ENCODE measurements at regions not wholly inside any gene's neighbourhood (a gene's known extent, or its start where the extent isn't known, plus 50 kb on each side); places are given as distances from the start of the nearest gene placed in this dataset.

DNA sequence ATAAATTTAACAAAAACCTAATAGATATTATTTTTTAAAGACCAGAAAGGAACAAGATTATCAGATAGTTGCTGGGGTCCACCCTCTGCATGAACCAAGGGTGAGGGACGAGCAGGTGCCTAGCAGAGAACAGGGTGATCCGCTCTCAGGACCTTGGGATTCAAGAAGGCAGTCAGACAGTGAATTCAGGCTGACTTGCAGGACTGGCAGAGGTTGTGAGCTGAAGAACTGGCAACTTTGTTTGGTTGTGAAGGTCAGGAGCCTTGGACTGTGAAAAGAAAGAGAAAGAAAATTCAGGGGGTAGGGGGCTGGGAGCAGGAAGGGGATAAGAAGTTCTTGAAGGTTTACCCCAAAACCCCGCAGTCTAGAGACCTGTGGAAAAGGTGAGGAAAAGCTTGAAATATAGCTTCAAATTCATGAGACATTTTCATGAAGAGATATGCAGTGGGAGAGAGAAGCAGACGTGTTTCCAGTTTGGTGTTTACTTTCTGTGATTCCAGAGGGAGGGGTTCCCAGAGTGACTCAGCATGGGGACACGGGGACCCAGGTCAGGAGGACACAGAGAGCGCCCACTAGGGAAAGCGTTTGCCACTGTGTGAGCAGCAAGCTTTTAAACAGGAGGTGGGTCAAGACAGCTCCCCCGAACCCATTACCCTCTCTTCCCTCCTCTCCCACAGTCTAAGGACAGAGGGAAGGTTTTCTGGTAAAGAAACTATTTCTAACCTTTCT is 217.2 kb upstream of the UMPS start:
- ChIA-PET POLR2A (no interaction called here), CTCF (interaction anchor here in 1 of 2 donors (0.6 kb wide), 1 partner anchor 38 kb away, joined by 3 read pairs; no protein-coding TSS in a partner anchor)
- no peak overlapping the region for H3K4me3 Mint-ChIP-seq
- WGBS (ENCODE audit: insufficient coverage), result 59% methylated on average over 4 of the region's 8 CpGs
- Histone ChIP-seq H3K36me3 (ENCODE audit: control insufficient read depth in 2 of 2, extremely low read depth in 1 of 2, insufficient read depth in 1 of 2, low read length in 1 of 2) (no peaks in the 10 kb centered on the region), H3K9me3 (no peaks in the 10 kb centered on the region), H3K4me1 (ENCODE audit: control insufficient read depth in 1 of 2, extremely low read depth in 1 of 2, insufficient read depth in 2 of 2, low read length in 2 of 2) (no peaks in the 10 kb centered on the region), H3K27me3 (replicated peaks in 1 of 2; ENCODE audit: control insufficient read depth in 2 of 2, extremely low read depth in 1 of 2, insufficient read depth in 2 of 2, low read length in 1 of 2) (peaks cover 0 to 6% of the 10 kb centered on the region in 2 experiments), H3K4me3 (ENCODE audit: control insufficient read depth in 1 of 2, extremely low read depth in 1 of 2, low read length in 1 of 2) (no peak overlapping the region), H3K27ac (ENCODE audit: low read length) (no peak overlapping the region)
- H3K27me3 Mint-ChIP-seq, result peaks cover 26 to 34% of the 10 kb centered on the region in 2 donors
- no peak overlapping the region for H3K27ac Mint-ChIP-seq
- no peaks in the 10 kb centered on the region for H3K36me3 Mint-ChIP-seq
- DNase-seq (no peak), ATAC-seq (replicated peaks in 1 of 4) (no peak)
- H3K9me3 Mint-ChIP-seq, result no peaks in the 10 kb centered on the region
- no peaks in the 10 kb centered on the region for H3K4me1 Mint-ChIP-seq

GRCh38 chr3:124513610-124513997 is 216.6 kb upstream of the UMPS start:
- ChIA-PET POLR2A (no interaction called here), CTCF (no interaction called here)
- H3K36me3 Mint-ChIP-seq, result no peaks in the 10 kb centered on the region
- WGBS (ENCODE audit: insufficient coverage), result 82% methylated on average over 2 of the region's 4 CpGs
- no peaks in the 10 kb centered on the region for H3K9me3 ChIP-seq
- no peak for ATAC-seq (replicated peaks in 1 of 4)
- no peaks in the 10 kb centered on the region for H3K9me3 Mint-ChIP-seq
- peaks cover 26 to 36% of the 10 kb centered on the region in 2 donors for H3K27me3 Mint-ChIP-seq
- H3K27me3 ChIP-seq (replicated peaks in 1 of 2; ENCODE audit: control insufficient read depth in 2 of 2, extremely low read depth in 1 of 2, insufficient read depth in 2 of 2, low read length in 1 of 2), result peaks cover 0 to 11% of the 10 kb centered on the region in 2 experiments
- DNase-seq, result no peak
- H3K27ac Mint-ChIP-seq, result no peak overlapping the region
- no peak overlapping the region for H3K27ac ChIP-seq (ENCODE audit: low read length)
- H3K36me3 ChIP-seq (ENCODE audit: control insufficient read depth in 2 of 2, extremely low read depth in 1 of 2, insufficient read depth in 1 of 2, low read length in 1 of 2), result no peaks in the 10 kb centered on the region
- H3K4me1 ChIP-seq (ENCODE audit: control insufficient read depth in 1 of 2, extremely low read depth in 1 of 2, insufficient read depth in 2 of 2, low read length in 2 of 2), result no peaks in the 10 kb centered on the region
- no peak overlapping the region for H3K4me3 ChIP-seq (ENCODE audit: control insufficient read depth in 1 of 2, extremely low read depth in 1 of 2, low read length in 1 of 2)
- no peak overlapping the region for H3K4me3 Mint-ChIP-seq
- no peaks in the 10 kb centered on the region for H3K4me1 Mint-ChIP-seq

GRCh38 chr3:124514683-124515082 is 215.6 kb upstream of the UMPS start:
- DNase-seq, result no peak
- CTCF ChIA-PET, result no interaction called here
- POLR2A ChIA-PET, result no interaction called here
- Mint-ChIP-seq H3K4me1 (no peaks in the 10 kb centered on the region), H3K36me3 (no peaks in the 10 kb centered on the region), H3K9me3 (no peaks in the 10 kb centered on the region), H3K27ac (no peak overlapping the region), H3K27me3 (peaks cover 28 to 43% of the 10 kb centered on the region in 2 donors), H3K4me3 (no peak overlapping the region)
- no CpG with 5 or more reads among the region's 2 CpGs for WGBS (ENCODE audit: insufficient coverage)
- no peaks in the 10 kb centered on the region for H3K36me3 ChIP-seq (ENCODE audit: control insufficient read depth in 2 of 2, extremely low read depth in 1 of 2, insufficient read depth in 1 of 2, low read length in 1 of 2)
- H3K27ac ChIP-seq (ENCODE audit: low read length), result no peak overlapping the region
- peaks cover 0 to 11% of the 10 kb centered on the region in 2 experiments for H3K27me3 ChIP-seq (replicated peaks in 1 of 2; ENCODE audit: control insufficient read depth in 2 of 2, extremely low read depth in 1 of 2, insufficient read depth in 2 of 2, low read length in 1 of 2)
- no peak for ATAC-seq (replicated peaks in 1 of 4)
- no peaks in the 10 kb centered on the region for H3K9me3 ChIP-seq
- no peak overlapping the region for H3K4me3 ChIP-seq (ENCODE audit: control insufficient read depth in 1 of 2, extremely low read depth in 1 of 2, low read length in 1 of 2)
- H3K4me1 ChIP-seq (ENCODE audit: control insufficient read depth in 1 of 2, extremely low read depth in 1 of 2, insufficient read depth in 2 of 2, low read length in 2 of 2), result no peaks in the 10 kb centered on the region

DNA sequence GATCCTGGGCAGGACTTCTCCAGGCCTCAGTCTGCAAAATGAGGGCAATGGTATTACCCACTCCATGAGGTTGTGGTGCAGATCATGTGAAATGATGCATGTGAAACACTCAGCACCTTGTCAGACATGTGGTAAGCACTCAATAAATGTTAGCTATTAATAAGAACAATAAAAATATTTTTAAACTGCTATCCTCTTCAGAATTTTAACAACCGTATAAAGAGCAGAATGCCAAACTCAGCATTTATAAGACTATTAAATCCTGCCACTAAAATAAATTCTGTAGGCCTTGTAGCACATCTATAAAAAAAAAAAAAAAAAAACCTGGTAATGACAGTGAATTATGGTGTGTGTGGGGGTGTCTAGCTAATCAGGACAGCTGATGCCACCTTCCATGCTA is 213.9 kb upstream of the UMPS start:
- ChIA-PET POLR2A (no interaction called here), CTCF (interaction anchor here in 1 of 2 donors (0.7 kb wide), 1 partner anchor 41 kb away, joined by 5 read pairs; no protein-coding TSS in a partner anchor)
- Histone ChIP-seq H3K4me3 (ENCODE audit: control insufficient read depth in 1 of 2, extremely low read depth in 1 of 2, low read length in 1 of 2) (no peak overlapping the region), H3K27me3 (replicated peaks in 1 of 2; ENCODE audit: control insufficient read depth in 2 of 2, extremely low read depth in 1 of 2, insufficient read depth in 2 of 2, low read length in 1 of 2) (peaks cover 0 to 10% of the 10 kb centered on the region in 2 experiments), H3K27ac (ENCODE audit: low read length) (no peak overlapping the region), H3K4me1 (ENCODE audit: control insufficient read depth in 1 of 2, extremely low read depth in 1 of 2, insufficient read depth in 2 of 2, low read length in 2 of 2) (no peaks in the 10 kb centered on the region), H3K9me3 (no peaks in the 10 kb centered on the region), H3K36me3 (ENCODE audit: control insufficient read depth in 2 of 2, extremely low read depth in 1 of 2, insufficient read depth in 1 of 2, low read length in 1 of 2) (no peaks in the 10 kb centered on the region)
- DNase-seq (no peak), ATAC-seq (replicated peaks in 1 of 4) (no peak)
- Mint-ChIP-seq H3K27me3 (peaks cover 22 to 41% of the 10 kb centered on the region in 2 donors), H3K27ac (no peak overlapping the region), H3K36me3 (no peaks in the 10 kb centered on the region), H3K9me3 (no peaks in the 10 kb centered on the region), H3K4me3 (no peak overlapping the region), H3K4me1 (no peaks in the 10 kb centered on the region)
- WGBS (ENCODE audit: insufficient coverage), result no CpG with 5 or more reads among the region's 1 CpG

- Mint-ChIP-seq H3K4me1 (no peaks in the 10 kb centered on the region), H3K9me3 (no peaks in the 10 kb centered on the region), H3K36me3 (no peaks in the 10 kb centered on the region), H3K27me3 (peaks cover 16 to 33% of the 10 kb centered on the region in 2 donors), H3K4me3 (no peak overlapping the region), H3K27ac (no peak overlapping the region)
- WGBS (ENCODE audit: insufficient coverage), result no CpG with 5 or more reads among the region's 2 CpGs
- Histone ChIP-seq H3K9me3 (no peaks in the 10 kb centered on the region), H3K4me3 (ENCODE audit: control insufficient read depth in 1 of 2, extremely low read depth in 1 of 2, low read length in 1 of 2) (no peak overlapping the region), H3K36me3 (ENCODE audit: control insufficient read depth in 2 of 2, extremely low read depth in 1 of 2, insufficient read depth in 1 of 2, low read length in 1 of 2) (no peaks in the 10 kb centered on the region), H3K27ac (ENCODE audit: low read length) (no peak overlapping the region), H3K27me3 (replicated peaks in 1 of 2; ENCODE audit: control insufficient read depth in 2 of 2, extremely low read depth in 1 of 2, insufficient read depth in 2 of 2, low read length in 1 of 2) (peaks cover 0 to 5% of the 10 kb centered on the region in 2 experiments), H3K4me1 (ENCODE audit: control insufficient read depth in 1 of 2, extremely low read depth in 1 of 2, insufficient read depth in 2 of 2, low read length in 2 of 2) (no peaks in the 10 kb centered on the region)
- ATAC-seq (replicated peaks in 1 of 4) (no peak), DNase-seq (no peak)
- ChIA-PET CTCF (no interaction called here), POLR2A (no interaction called here)
Observed at GRCh38 chr3:124517306-124517705, 212.9 kb upstream of the UMPS start.

- DNase-seq, result no peak
- no peak overlapping the region for H3K27ac ChIP-seq (ENCODE audit: low read length)
- no peak overlapping the region for H3K4me3 ChIP-seq (ENCODE audit: control insufficient read depth in 1 of 2, extremely low read depth in 1 of 2, low read length in 1 of 2)
- H3K9me3 Mint-ChIP-seq, result no peaks in the 10 kb centered on the region
- 91% methylated on average over 10 of the region's 11 CpGs for WGBS (ENCODE audit: insufficient coverage)
- no peaks in the 10 kb centered on the region for H3K4me1 Mint-ChIP-seq
- H3K4me1 ChIP-seq (ENCODE audit: control insufficient read depth in 1 of 2, extremely low read depth in 1 of 2, insufficient read depth in 2 of 2, low read length in 2 of 2), result no peaks in the 10 kb centered on the region
- no peak overlapping the region for H3K4me3 Mint-ChIP-seq
- ChIA-PET POLR2A (no interaction called here), CTCF (no interaction called here)
- H3K36me3 ChIP-seq (ENCODE audit: control insufficient read depth in 2 of 2, extremely low read depth in 1 of 2, insufficient read depth in 1 of 2, low read length in 1 of 2), result no peaks in the 10 kb centered on the region
- H3K36me3 Mint-ChIP-seq, result no peaks in the 10 kb centered on the region
- no peak for ATAC-seq (replicated peaks in 1 of 4)
- peaks cover 16 to 29% of the 10 kb centered on the region in 2 donors for H3K27me3 Mint-ChIP-seq
- peaks cover 0 to 5% of the 10 kb centered on the region in 2 experiments for H3K27me3 ChIP-seq (replicated peaks in 1 of 2; ENCODE audit: control insufficient read depth in 2 of 2, extremely low read depth in 1 of 2, insufficient read depth in 2 of 2, low read length in 1 of 2)
- H3K9me3 ChIP-seq, result no peaks in the 10 kb centered on the region
- no peak overlapping the region for H3K27ac Mint-ChIP-seq
Observed at GRCh38 chr3:124518350-124518749, 211.9 kb upstream of the UMPS start.

Measured in T-cell (primary cell).